ENCODE measurements at regions not wholly inside any gene's neighbourhood (a gene's known extent, or its start where the extent isn't known, plus 50 kb on each side); places are given as distances from the start of the nearest gene placed in this dataset.
"Not testable (repeated sequence)": the region's sequence is repeated elsewhere in the genome, so short reads cannot be mapped to it uniquely, and the experiment has no call there.

DNA sequence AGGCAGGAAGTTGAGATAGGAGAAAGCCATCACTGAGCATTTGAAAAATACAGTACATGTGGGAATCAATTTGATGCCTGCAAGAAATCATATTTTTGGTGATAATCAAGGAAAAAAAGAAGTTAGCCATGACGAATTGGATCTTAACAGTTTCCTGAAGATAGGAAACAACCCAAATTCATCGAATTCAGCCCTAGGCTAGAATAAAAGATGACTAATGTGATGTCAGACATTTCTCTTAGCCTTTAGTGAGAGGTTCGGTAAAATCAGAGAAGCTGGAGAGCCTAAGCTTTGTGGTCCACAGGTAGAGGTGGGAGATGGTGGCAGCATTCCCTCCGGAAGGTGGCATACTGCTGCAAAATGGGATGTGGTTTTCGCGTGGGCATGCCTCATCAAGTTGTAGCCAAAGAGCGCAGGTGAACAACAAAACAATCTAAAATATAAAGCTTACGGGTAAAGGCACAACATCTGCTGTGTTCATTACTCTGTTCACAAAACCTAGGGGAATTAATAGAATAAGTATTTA, 144.1 kb upstream of the ALCAM start:
- DNase-seq (ENCODE audit: low read depth): no peak

GRCh38 chr3:105223815-105224214, 142.9 kb upstream of the ALCAM start:
- no peak for DNase-seq (ENCODE audit: low read depth)

DNA sequence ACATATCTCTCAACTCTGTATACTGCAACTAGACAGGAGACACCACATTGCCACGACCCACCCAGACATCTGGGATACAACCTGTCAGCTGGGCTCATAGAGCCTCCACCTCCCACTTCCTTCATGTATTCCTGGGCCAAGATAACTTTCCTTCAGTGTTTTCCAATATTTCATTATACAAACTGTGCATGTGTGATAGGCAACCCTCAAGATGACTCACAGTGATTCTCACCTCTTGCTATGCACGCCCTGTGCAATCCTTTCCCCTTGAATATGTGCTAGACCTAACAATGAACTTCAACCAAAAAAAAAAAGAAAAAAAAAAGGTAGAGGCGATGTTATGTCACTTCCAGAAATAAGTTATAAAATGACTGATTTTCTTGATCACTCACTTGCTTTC, 138.0 kb upstream of the ALCAM start:
- no peak for DNase-seq (ENCODE audit: low read depth)

GRCh38 chr3:105232553-105232952, 134.2 kb upstream of the ALCAM start:
- no peak for DNase-seq (ENCODE audit: low read depth)

DNA sequence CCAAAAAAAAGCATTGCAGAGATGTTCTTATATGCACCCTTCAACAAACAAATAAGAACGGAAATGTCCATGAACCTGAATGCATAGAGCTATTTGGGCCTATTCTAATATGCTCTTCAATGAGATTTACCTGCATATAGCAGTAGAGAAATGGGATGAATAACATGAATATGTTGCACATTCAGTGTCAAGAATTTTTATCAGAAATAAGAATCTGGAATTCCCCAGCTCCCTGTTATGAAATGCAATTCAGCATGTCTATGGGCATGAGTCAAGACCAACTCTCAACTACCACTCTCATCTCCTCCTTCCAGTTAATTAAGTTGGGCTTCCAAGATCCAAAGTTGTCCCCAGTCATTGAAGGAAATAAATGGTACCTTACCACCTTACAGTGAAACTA, 133.7 kb upstream of the ALCAM start:
- no peak for DNase-seq (ENCODE audit: low read depth)

DNA sequence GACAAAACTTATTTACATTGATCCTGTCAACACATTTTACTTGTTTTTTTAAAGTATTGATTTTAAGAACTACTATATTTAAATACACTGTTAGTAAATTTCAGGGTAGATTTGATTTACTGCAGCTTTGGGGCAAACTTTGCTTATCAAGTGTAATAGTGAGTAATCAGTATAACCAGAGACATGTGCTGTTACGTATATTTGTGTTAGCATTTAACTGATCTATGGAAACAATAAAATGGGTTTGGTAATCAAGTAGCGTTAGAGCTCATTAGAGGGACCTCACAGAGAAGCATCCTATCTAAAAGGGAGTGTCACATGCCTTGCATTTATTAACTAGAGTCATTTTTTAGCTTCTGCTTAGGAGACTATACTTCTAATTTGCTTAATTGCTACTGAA, 131.5 kb upstream of the ALCAM start:
- DNase-seq (ENCODE audit: low read depth): no peak

- no peak for DNase-seq (ENCODE audit: low read depth)
Observed at GRCh38 chr3:105235785-105236184, 130.9 kb upstream of the ALCAM start.

- no peak for DNase-seq (ENCODE audit: low read depth)
Observed at GRCh38 chr3:105238367-105238766, 128.3 kb upstream of the ALCAM start.

GRCh38 chr3:105243076-105243475, 123.6 kb upstream of the ALCAM start:
- DNase-seq (ENCODE audit: low read depth): no peak

- no peak for DNase-seq (ENCODE audit: low read depth)
Observed at GRCh38 chr3:105246536-105246935, 120.2 kb upstream of the ALCAM start.

GRCh38 chr3:105253225-105253624, 113.5 kb upstream of the ALCAM start:
- DNase-seq (ENCODE audit: low read depth): no peak

DNA sequence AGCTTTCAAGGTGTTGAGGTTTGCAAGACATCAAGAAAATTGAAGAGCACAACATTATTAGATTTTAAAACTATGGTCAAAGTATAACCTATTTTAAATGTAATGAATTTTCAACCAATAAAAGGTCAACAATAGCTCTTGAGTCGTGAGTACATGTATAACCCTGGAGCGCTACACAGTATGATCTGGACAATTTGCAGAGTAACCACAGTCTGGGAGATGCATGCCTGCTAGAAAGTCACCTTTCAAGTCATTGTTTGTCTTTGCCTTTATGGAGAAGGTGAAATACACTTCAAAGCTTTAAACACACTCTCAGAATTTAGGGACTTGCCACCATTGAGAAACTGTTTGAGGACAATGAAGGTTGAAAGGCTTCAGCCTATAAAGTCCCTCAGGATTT, 112.6 kb upstream of the ALCAM start:
- no peak for DNase-seq (ENCODE audit: low read depth)

GRCh38 chr3:105255350-105255749, 111.4 kb upstream of the ALCAM start:
- DNase-seq (ENCODE audit: low read depth): no peak

DNA sequence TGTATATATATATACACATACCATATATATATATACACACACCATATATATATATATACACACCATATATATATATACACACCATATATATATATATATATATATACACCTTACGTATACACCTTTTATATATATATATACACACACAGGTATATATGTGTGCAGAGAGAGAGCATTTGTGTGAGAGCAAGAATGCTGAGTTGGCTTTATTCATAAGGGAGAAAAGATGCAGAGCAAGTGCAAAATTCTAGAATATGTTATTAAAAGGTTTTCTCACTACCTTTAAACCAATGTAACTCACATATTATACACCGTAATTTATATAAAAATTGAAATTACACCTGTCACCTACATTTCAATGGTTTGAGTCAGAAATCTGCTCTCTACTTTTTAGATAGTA, 107.2 kb upstream of the ALCAM start:
- DNase-seq (ENCODE audit: low read depth): no peak

GRCh38 chr3:105260385-105260784, 106.3 kb upstream of the ALCAM start:
- DNase-seq (ENCODE audit: low read depth): no peak

DNA sequence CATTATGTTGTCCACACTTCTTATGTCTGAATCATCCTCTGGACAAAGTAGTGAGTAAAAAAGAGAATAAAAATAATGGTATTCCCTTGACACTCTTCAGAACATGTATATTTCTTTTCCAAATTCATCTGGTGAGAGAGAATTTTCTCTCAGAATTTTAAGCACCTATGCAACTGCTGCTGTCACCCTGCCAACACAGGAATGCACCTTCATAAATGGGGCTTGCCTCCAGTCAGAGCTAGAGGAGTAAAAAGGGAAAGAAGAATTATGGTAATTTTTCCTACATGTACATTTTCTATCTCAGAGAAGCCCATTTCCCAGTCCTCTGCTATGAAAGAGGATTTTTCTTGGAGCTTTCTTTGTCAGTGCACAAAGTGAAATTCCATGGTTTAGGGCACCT, 92.2 kb upstream of the ALCAM start:
- DNase-seq (ENCODE audit: low read depth): no peak

- DNase-seq (ENCODE audit: low read depth): no peak
Observed at GRCh38 chr3:105274958-105275357, 91.8 kb upstream of the ALCAM start.

DNA sequence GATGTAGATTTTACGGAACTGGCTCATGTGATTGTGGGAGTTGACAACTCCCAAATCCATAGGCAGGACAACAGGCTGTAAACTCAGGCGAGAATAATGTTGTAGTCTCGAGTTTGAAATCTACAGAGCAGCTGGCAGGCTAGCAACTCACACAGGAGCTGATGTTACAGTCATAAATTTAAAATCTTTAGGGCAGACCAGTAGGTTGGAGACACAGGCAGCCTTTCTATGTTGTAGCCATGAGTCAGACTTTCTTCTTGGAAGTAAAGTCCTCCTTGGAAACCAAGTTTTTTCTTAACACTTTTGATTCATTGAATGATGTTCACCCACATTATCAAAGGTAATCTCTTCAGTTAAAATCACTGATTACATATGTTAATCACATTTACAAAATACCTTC, 89.1 kb upstream of the ALCAM start:
- DNase-seq (ENCODE audit: low read depth): no peak

GRCh38 chr3:105278688-105279087, 88.0 kb upstream of the ALCAM start:
- DNase-seq (ENCODE audit: low read depth): no peak

DNA sequence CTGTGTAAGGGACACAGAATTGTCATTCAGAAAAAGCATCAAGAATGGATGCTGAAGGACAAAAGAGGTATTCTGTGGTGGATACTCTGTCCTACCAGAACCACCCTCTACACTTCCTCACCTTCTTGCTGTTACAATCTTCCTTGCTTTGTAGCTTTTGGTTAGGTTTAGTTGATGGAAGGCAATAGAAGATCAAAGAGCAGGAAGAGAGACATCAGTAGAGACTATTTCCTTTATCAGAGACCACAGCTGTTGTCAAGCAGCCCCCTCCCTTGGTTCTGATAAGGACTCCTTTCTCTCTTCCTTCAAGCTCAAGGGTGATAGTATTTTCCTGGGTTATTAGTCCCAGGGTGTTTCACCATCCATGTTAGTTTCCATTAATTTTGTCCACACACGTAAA, 84.7 kb upstream of the ALCAM start:
- no peak for DNase-seq (ENCODE audit: low read depth)

- DNase-seq (ENCODE audit: low read depth): no peak
Observed at GRCh38 chr3:105284876-105285275, 81.8 kb upstream of the ALCAM start.

DNA sequence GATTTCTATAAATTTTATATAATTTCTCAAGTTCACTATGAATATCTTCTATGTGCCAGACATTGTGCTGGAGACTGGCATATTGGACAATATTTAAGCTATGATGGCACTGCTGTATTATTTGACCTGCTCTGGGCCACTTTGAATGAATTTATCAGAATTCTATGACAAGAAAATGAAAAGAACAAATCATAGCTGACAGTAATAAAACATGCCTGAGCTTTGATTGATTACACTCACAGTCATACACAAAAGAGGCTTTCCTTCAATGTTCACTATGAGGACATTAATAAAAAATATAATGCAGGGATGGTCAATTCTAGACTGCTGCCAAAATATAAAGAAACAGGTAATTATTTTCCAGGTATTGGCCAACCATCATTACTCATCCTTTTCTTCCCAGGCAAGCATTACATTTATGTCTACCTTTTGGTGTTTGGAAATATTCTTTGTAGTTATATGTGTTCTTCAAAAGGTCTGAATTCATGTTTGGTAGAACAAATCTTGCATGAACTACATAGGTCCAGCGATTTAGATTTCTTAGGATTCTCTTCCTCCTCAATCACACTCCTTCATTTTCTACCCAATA, 81.0 kb upstream of the ALCAM start:
- no peak for DNase-seq (ENCODE audit: low read depth)

DNA sequence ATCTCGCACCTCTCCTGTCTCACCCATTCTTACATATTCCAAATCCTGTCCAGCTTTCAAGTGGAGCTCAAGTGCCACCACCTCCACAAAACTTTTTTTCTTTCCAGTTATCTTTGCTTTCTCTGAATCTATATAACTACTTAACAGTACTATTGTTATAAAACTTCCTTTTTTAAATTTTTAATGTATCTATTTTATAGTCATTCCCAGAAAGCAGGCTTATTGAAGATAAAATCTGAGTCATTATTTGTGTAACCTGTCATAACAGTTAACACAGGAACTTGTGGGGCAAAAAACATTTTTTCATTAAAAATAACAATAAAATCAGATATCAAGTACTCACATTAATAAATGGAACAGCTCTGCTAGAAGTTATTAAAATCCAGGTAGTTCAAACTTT, 73.3 kb upstream of the ALCAM start:
- DNase-seq (ENCODE audit: low read depth): no peak

- not testable (repeated sequence) for DNase-seq (ENCODE audit: low read depth)
Observed at GRCh38 chr3:105296182-105296822, 70.4 kb upstream of the ALCAM start.
